Endothelial cell of umbilical vein (primary cell): ENCODE measurements at regions not wholly inside any gene's neighbourhood (a gene's known extent, or its start where the extent isn't known, plus 50 kb on each side); places are given as distances from the start of the nearest gene placed in this dataset.

ENCODE experiments used
- BruUV-seq: library from RNA; stranded (reverse); fragments of 400-500 nt; replicated peaks from 2 replicates; lab custom pipeline; 2021; lab: Mats Ljungman, UMichigan
- CTCF ChIA-PET: fragments of 300-600, 350-600 bp; sonication (Branson Sonifier 250); formaldehyde crosslinking; loops from one replicate; lab custom pipeline; 2021; ENCODE audit warnings: antibody characterized with exemption, inconsistent platforms; lab: Charles Lee
- POLR2A ChIA-PET: fragments of 300-600, 350-600 bp; sonication (Branson Sonifier 250); formaldehyde crosslinking; loops from one replicate; lab custom pipeline; 2021; ENCODE audit warnings: antibody characterized with exemption, inconsistent platforms; lab: Charles Lee
- DNase-seq: peaks from one replicate; pipeline ENCODE4 v3.0.0-alpha.2; 2011; ENCODE audit warnings: low read depth, low spot score
- FAIRE-seq: peaks from 2 replicates; lab custom pipeline; 2011; peaks lifted over from hg19 to GRCh38; lab: Jason Lieb, UNC
- H2AFZ ChIP-seq: 2 replicates; pipeline ENCODE4 v1.6.0; 2012; ENCODE audit warnings: low read depth, low read length, control low read depth, inconsistent platforms
- H3K27ac ChIP-seq: 2 replicates; pipeline ENCODE4 v1.5.1; 2011; ENCODE audit warnings: low read depth, mild to moderate bottlenecking, control low read depth, low read length, moderate library complexity; ENCODE audit not compliant: insufficient read depth
- H3K27me3 ChIP-seq, 2 experiments: 2 replicates each; pipeline versions ENCODE4 v1.6.0 to v1.6.1; 2011; ENCODE audit warnings: low read length in 2 of 2, mixed read lengths in 1 of 2; ENCODE audit not compliant: control insufficient read depth in 2 of 2, insufficient read depth in 2 of 2
- H3K36me3 ChIP-seq, 2 experiments: 2 replicates in 1 of 2; 3 replicates in 1 of 2; pipeline ENCODE4 v1.5.1; 2011; ENCODE audit warnings: low read length in 2 of 2, mild to moderate bottlenecking in 1 of 2, moderate library complexity in 1 of 2; ENCODE audit not compliant: control insufficient read depth in 2 of 2, insufficient read depth in 2 of 2; ENCODE audit errors: extremely low read depth in 1 of 2
- H3K4me1 ChIP-seq: 3 replicates; pipeline ENCODE4 v1.5.1; 2011; ENCODE audit warnings: mild to moderate bottlenecking, low read length; ENCODE audit not compliant: control insufficient read depth, insufficient read depth; ENCODE audit errors: extremely low read depth
- H3K4me2 ChIP-seq: 2 replicates; pipeline ENCODE4 v1.6.1; 2011; ENCODE audit warnings: low read length, control low read depth, mixed read lengths; ENCODE audit not compliant: insufficient read depth
- H3K4me3 ChIP-seq, 3 experiments: fragments of 200-600 bp in 1 of 3; sonication (generic), shearing (Covaris generic) in 1 of 3; replicated peaks in 1 of 3; 2 replicates each; pipeline ENCODE4 v1.5.1; 2011 to 2016; ENCODE audit warnings: control low read depth in 3 of 3, low read length in 3 of 3, mild to moderate bottlenecking in 2 of 3, inconsistent platforms in 1 of 3, low read depth in 1 of 3, moderate library complexity in 1 of 3; ENCODE audit not compliant: insufficient read depth in 1 of 3
- H3K79me2 ChIP-seq: 2 replicates; pipeline ENCODE4 v1.6.0; 2012; ENCODE audit warnings: low read length, inconsistent platforms; ENCODE audit not compliant: control insufficient read depth, insufficient read depth
- H3K9ac ChIP-seq: replicated peaks from 2 replicates; pipeline ENCODE3; 2011; ENCODE audit warnings: low read length, control low read depth; ENCODE audit not compliant: insufficient read depth; ENCODE audit errors: extremely low read depth
- H3K9me1 ChIP-seq: replicated peaks from 3 replicates; pipeline ENCODE4 v1.6.0; 2011; ENCODE audit warnings: mild to moderate bottlenecking, low read length; ENCODE audit not compliant: control insufficient read depth, insufficient read depth; ENCODE audit errors: extremely low read depth
- H3K9me3 ChIP-seq: replicated peaks from 2 replicates; pipeline ENCODE4 v1.5.1; 2012; ENCODE audit warnings: low read length, inconsistent platforms; ENCODE audit not compliant: control insufficient read depth, insufficient read depth
- H4K20me1 ChIP-seq: replicated peaks from 2 replicates; pipeline ENCODE3; 2011; ENCODE audit warnings: mild to moderate bottlenecking, low read length; ENCODE audit not compliant: control insufficient read depth, insufficient read depth; ENCODE audit errors: extremely low read depth
- EZH2 ChIP-seq: IDR thresholded peaks from 2 replicates; pipeline ENCODE4 v1.6.1; 2012; ENCODE audit warnings: borderline replicate concordance, low read depth, mild to moderate bottlenecking, moderate library complexity, low read length, inconsistent platforms; ENCODE audit not compliant: severe bottlenecking
- FOS ChIP-seq: IDR thresholded peaks from 2 replicates; pipeline ENCODE4 v1.6.1; 2011; ENCODE audit warnings: mild to moderate bottlenecking, low read length, moderate library complexity, borderline replicate concordance; ENCODE audit not compliant: insufficient read depth
- GATA2 ChIP-seq: IDR thresholded peaks from 2 replicates; pipeline ENCODE4 v1.7.0; 2011; ENCODE audit warnings: low read depth, mild to moderate bottlenecking, moderate library complexity, mixed read lengths, low read length; ENCODE audit not compliant: insufficient read length, insufficient read depth
- JUN ChIP-seq: IDR thresholded peaks from 2 replicates; pipeline ENCODE4 v1.6.1; 2011; ENCODE audit warnings: borderline replicate concordance, low read depth; ENCODE audit not compliant: insufficient read length, insufficient read depth
- MYC ChIP-seq: IDR thresholded peaks from one replicate; pipeline ENCODE4 v1.6.1; 2011; ENCODE audit warnings: mild to moderate bottlenecking, low read depth, low read length
- POLR2A ChIP-seq: IDR thresholded peaks from 2 replicates; pipeline ENCODE4 v1.6.1; 2012; ENCODE audit warnings: low read depth, mild to moderate bottlenecking, control low read depth, low read length
- POLR2AphosphoS5 ChIP-seq: IDR thresholded peaks from 2 replicates; pipeline ENCODE4 v1.6.1; 2012; ENCODE audit warnings: low read depth, mild to moderate bottlenecking, control low read depth, low read length, moderate library complexity; ENCODE audit not compliant: insufficient read depth
- dilution Hi-C: fragments of 300-500 bp; cut with MboI; formaldehyde crosslinking; loops from one replicate; pipeline ENCODE4 v1.15.0; 2019; ENCODE audit warnings: low sequenced_read_pairs; ENCODE audit not compliant: extremely low pct_ligation_motif_present
- intact Hi-C: fragments of 100-400 bp; cut with micrococcal nuclease; formaldehyde crosslinking; loops from one replicate; pipeline ENCODE4 v1.10.0; 2022
- TF ChIP-seq, protein P1 (sequence below), 2 donors: IDR thresholded peaks; 1 replicate in 1 of 2; 2 replicates in 1 of 2; pipeline ENCODE4 v1.5.1; 2011; ENCODE audit warnings: low read length in 2 of 2, mild to moderate bottlenecking in 2 of 2, moderate library complexity in 2 of 2, control low read depth in 1 of 2, inconsistent platforms in 1 of 2, low read depth in 1 of 2; ENCODE audit not compliant: insufficient read depth in 1 of 2; ENCODE audit errors: extremely low read depth in 1 of 2
- TF ChIP-seq, protein P2 (sequence below): IDR thresholded peaks from 2 replicates; pipeline ENCODE4 v1.6.1; 2011; ENCODE audit not compliant: insufficient read depth, insufficient read length

DNA sequence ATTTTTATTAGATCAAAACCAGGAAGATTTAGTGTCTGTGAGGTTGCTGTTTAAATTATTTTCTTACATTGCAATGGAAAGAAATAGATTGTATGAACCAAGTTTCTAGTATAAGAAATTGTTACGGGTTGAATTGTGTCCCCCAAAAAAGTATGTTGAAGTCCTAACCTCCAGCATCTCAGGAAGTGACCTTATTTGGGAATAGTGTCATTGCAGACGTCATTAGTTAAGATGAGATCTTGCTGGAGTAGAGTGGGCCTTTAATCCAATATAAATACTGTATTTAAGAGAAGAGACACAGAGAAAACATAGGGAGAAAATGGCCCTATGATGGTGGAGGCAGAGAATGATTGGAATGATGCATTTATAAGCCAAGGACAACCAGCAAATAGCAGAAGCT lies 188.7 kb upstream of the SAMSN1 start:
- Histone ChIP-seq H2AFZ (no peak overlapping the region), H3K4me1 (peaks cover 9% of the 10 kb centered on the region), H3K9ac (no peak overlapping the region), H3K27me3 (no peaks in the 10 kb centered on the region), H4K20me1 (no peaks in the 10 kb centered on the region), H3K4me2 (no peak overlapping the region), H3K4me3 (no peak overlapping the region), H3K9me1 (no peaks in the 10 kb centered on the region), H3K27ac (no peak overlapping the region), H3K9me3 (no peaks in the 10 kb centered on the region), H3K79me2 (no peaks in the 10 kb centered on the region), H3K36me3 (no peaks in the 10 kb centered on the region)
- POLR2A ChIA-PET, result no interaction called here
- CTCF ChIA-PET, result no interaction called here
- dilution Hi-C loops, result no loop called here
- intact Hi-C loops, result loop anchor here (5.0 to 10.0 kb wide), 4 partner anchors 37 to 333 kb away; no protein-coding TSS in a partner anchor
- no peak for TF ChIP-seq MYC
- no peak for TF ChIP-seq GATA2
- BruUV-seq, result no TSS peak
- FAIRE-seq (no peak), DNase-seq (no peak)

DNA sequence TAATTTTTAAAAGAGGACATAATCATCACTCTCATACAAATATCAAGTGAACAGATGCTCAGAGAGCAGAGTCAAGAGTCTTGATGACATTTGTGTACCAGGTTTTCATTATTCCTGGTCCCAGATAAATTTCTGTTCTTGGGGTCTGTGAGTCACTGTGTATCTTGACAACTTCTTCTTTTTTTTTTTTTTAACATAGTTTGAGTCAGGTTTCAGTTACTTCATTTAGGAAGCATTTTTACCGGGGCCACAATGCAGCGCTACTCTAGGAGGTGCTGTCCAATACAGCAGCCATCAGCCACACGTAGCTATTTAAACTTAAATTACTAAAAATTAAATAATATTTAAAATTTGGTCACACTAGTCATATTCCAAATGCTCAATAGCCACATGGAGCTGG lies 188.1 kb upstream of the SAMSN1 start:
- CTCF ChIA-PET, result no interaction called here
- TF ChIP-seq EZH2 (no peak), MYC (no peak), POLR2AphosphoS5 (no peak), FOS (no peak), JUN (no peak), POLR2A (no peak), GATA2 (no peak)
- TF ChIP-seq, protein P1, sequence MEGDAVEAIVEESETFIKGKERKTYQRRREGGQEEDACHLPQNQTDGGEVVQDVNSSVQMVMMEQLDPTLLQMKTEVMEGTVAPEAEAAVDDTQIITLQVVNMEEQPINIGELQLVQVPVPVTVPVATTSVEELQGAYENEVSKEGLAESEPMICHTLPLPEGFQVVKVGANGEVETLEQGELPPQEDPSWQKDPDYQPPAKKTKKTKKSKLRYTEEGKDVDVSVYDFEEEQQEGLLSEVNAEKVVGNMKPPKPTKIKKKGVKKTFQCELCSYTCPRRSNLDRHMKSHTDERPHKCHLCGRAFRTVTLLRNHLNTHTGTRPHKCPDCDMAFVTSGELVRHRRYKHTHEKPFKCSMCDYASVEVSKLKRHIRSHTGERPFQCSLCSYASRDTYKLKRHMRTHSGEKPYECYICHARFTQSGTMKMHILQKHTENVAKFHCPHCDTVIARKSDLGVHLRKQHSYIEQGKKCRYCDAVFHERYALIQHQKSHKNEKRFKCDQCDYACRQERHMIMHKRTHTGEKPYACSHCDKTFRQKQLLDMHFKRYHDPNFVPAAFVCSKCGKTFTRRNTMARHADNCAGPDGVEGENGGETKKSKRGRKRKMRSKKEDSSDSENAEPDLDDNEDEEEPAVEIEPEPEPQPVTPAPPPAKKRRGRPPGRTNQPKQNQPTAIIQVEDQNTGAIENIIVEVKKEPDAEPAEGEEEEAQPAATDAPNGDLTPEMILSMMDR (IDR thresholded peaks at IDR 0.05; ENCODE audit: extremely low read depth in 1 of 2, insufficient read depth in 1 of 2, low read depth in 1 of 2, low read length in 2 of 2), result no peak
- TF ChIP-seq, protein P2, sequence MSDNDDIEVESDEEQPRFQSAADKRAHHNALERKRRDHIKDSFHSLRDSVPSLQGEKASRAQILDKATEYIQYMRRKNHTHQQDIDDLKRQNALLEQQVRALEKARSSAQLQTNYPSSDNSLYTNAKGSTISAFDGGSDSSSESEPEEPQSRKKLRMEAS, result no peak
- intact Hi-C loops, result loop anchor here (10.0 kb wide), 1 partner anchor 279 kb away; no protein-coding TSS in a partner anchor
- BruUV-seq, result no TSS peak
- H3K27me3 ChIP-seq, result no peaks in the 10 kb centered on the region
- FAIRE-seq (no peak), DNase-seq (no peak)
- no peak overlapping the region for H3K27ac ChIP-seq
- H3K4me3 ChIP-seq, result no peak overlapping the region
- no peak overlapping the region for H3K9ac ChIP-seq
- dilution Hi-C loops, result no loop called here
- no peaks in the 10 kb centered on the region for H3K9me3 ChIP-seq
- POLR2A ChIA-PET, result no interaction called here
- no peaks in the 10 kb centered on the region for H3K36me3 ChIP-seq
- H4K20me1 ChIP-seq, result no peaks in the 10 kb centered on the region
- H2AFZ ChIP-seq, result no peak overlapping the region
- H3K4me1 ChIP-seq, result peaks cover 9% of the 10 kb centered on the region
- no peaks in the 10 kb centered on the region for H3K79me2 ChIP-seq
- no peaks in the 10 kb centered on the region for H3K9me1 ChIP-seq
- no peak overlapping the region for H3K4me2 ChIP-seq
